Progenitor cell of endocrine pancreas (in vitro differentiated cells): ENCODE measurements at regions not wholly inside any gene's neighbourhood (a gene's known extent, or its start where the extent isn't known, plus 50 kb on each side); places are given as distances from the start of the nearest gene placed in this dataset.

Experiments used
- DNase-seq: peaks from one replicate; pipeline ENCODE4 v3.0.0; 2021; ENCODE audit warnings: low spot score; ENCODE audit not compliant: unreplicated experiment
- H3K27ac Mint-ChIP-seq: 2 replicates; pipeline ENCODE4 v1.8.0; 2021; ENCODE audit warnings: mild to moderate bottlenecking, moderate library complexity, mixed read lengths
- H3K27me3 Mint-ChIP-seq: 2 replicates; pipeline ENCODE4 v1.8.0; 2021; ENCODE audit warnings: mixed read lengths
- H3K36me3 Mint-ChIP-seq: 2 replicates; pipeline ENCODE4 v1.8.0; 2022; ENCODE audit warnings: mixed read lengths; ENCODE audit not compliant: insufficient read depth
- H3K4me1 Mint-ChIP-seq: 2 replicates; pipeline ENCODE4 v1.8.0; 2021; ENCODE audit warnings: low read depth, mixed read lengths
- H3K4me3 Mint-ChIP-seq: 2 replicates; pipeline ENCODE4 v1.8.0; 2021; ENCODE audit warnings: low read depth, mild to moderate bottlenecking, moderate library complexity, mixed read lengths
- H3K9me3 Mint-ChIP-seq: 2 replicates; pipeline ENCODE4 v1.8.0; 2021; ENCODE audit warnings: low read depth, mixed read lengths
- TF ChIP-seq, protein P1 (sequence below): fragments of 200-600 bp; sonication (generic); IDR thresholded peaks from one replicate; pipeline ENCODE4 v1.5.0; 2021; ENCODE audit warnings: antibody characterized with exemption, mild to moderate bottlenecking; ENCODE audit not compliant: unreplicated experiment

DNA sequence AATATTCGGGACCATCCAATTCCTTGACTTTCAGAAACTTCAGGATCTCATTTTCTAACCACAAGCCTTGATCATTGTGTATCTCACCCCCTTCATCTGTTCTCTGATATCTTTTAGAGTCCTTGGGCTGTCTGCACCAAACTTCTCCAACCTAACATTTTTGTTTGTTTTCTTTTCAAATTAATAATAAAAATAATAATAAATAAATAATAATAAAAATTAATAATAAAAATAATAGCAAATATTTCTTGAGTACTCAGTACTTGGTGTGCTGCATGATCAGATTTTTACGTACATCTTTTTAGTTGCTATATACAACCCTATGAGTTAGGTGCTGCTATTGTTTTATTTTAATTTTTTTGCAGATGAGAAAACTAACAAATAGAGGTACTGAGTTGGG lies 70.2 kb upstream of the TPRG1 start:
- H3K27me3 Mint-ChIP-seq, result peaks cover 5% of the 10 kb centered on the region
- no peak overlapping the region for H3K27ac Mint-ChIP-seq
- no peaks in the 10 kb centered on the region for H3K4me1 Mint-ChIP-seq
- no peaks in the 10 kb centered on the region for H3K9me3 Mint-ChIP-seq
- DNase-seq, result no peak
- TF ChIP-seq, protein P1, sequence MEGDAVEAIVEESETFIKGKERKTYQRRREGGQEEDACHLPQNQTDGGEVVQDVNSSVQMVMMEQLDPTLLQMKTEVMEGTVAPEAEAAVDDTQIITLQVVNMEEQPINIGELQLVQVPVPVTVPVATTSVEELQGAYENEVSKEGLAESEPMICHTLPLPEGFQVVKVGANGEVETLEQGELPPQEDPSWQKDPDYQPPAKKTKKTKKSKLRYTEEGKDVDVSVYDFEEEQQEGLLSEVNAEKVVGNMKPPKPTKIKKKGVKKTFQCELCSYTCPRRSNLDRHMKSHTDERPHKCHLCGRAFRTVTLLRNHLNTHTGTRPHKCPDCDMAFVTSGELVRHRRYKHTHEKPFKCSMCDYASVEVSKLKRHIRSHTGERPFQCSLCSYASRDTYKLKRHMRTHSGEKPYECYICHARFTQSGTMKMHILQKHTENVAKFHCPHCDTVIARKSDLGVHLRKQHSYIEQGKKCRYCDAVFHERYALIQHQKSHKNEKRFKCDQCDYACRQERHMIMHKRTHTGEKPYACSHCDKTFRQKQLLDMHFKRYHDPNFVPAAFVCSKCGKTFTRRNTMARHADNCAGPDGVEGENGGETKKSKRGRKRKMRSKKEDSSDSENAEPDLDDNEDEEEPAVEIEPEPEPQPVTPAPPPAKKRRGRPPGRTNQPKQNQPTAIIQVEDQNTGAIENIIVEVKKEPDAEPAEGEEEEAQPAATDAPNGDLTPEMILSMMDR, result no peak
- H3K4me3 Mint-ChIP-seq, result no peak overlapping the region
- no peaks in the 10 kb centered on the region for H3K36me3 Mint-ChIP-seq

DNA sequence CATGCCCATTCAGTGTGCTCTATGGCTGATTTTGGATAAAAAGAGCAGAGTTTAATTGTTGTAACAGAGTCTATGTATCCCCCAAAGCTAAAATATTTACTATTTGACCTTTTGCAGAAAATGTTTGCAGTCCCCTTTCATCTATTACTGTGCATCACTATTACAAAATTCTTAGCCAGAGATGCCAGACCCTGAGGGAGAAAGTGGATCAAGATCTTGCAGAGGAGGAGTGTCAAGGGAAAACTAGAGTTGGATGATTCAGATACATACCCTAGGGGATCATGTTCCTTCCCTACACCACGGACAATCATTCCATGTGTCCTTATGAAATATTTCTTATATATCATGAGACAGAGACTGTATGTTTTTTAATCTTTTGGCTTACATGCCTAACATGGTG lies 68.6 kb upstream of the TPRG1 start:
- TF ChIP-seq, protein P1, result no peak
- no peak for DNase-seq
- H3K27ac Mint-ChIP-seq, result no peak overlapping the region
- no peaks in the 10 kb centered on the region for H3K36me3 Mint-ChIP-seq
- no peak overlapping the region for H3K4me3 Mint-ChIP-seq
- H3K9me3 Mint-ChIP-seq, result no peaks in the 10 kb centered on the region
- H3K27me3 Mint-ChIP-seq, result peaks cover under 1% of the 10 kb centered on the region
- no peaks in the 10 kb centered on the region for H3K4me1 Mint-ChIP-seq

DNA sequence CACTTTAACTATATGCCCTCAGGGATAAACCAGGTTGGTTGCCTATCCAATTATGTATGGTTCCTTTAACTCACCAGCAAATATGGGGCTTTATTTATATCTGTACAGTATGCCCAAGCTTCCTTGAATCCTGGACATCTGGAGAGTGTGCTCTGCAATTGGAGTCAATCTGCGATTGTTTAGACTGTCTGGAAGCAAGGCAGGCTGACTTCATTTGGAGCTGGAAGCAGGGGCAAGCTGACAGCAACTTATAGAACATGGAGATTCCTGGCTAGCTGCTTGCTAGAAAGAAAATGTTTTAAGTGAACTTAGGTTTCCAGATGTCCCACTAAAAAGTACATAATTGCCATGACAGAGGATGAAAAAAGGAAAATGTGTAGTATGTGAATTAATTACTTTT lies 63.7 kb upstream of the TPRG1 start:
- H3K36me3 Mint-ChIP-seq, result no peaks in the 10 kb centered on the region
- H3K4me3 Mint-ChIP-seq, result no peak overlapping the region
- H3K27me3 Mint-ChIP-seq, result peaks cover 4% of the 10 kb centered on the region

DNA sequence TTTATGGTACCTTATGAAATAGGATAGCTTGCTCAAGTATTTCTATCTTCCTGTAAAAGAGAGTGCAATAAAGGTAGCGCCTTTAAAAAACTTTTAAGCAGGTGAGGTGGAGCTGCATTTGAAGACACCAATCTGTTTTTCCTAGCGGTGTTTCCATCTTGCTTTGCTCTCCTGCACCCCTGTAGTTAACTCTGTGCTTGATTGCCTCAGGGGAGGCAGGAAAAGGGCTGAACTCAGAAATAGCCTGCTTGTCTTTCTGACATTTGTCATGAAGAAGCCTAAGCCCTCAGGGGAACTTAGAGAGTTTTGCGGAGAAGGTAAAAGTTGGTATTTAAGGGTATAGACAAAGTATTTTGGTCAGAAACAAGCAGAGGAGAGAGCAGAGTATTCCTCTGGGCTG lies 63.0 kb upstream of the TPRG1 start:
- H3K36me3 Mint-ChIP-seq, result no peaks in the 10 kb centered on the region
- H3K4me3 Mint-ChIP-seq, result no peak overlapping the region
- DNase-seq, result no peak
- TF ChIP-seq, protein P1, result no peak
- H3K27ac Mint-ChIP-seq, result no peak overlapping the region
- peaks cover 3% of the 10 kb centered on the region for H3K4me1 Mint-ChIP-seq
- peaks cover 8% of the 10 kb centered on the region for H3K9me3 Mint-ChIP-seq
- H3K27me3 Mint-ChIP-seq, result peaks cover 4% of the 10 kb centered on the region

More for the DNA sequence above, 63.7 kb upstream of the TPRG1 start:
- Mint-ChIP-seq H3K9me3 (peaks cover 8% of the 10 kb centered on the region), H3K4me1 (peaks cover 3% of the 10 kb centered on the region), H3K27ac (no peak overlapping the region)
- no peak for DNase-seq
- TF ChIP-seq, protein P1, result no peak

DNA sequence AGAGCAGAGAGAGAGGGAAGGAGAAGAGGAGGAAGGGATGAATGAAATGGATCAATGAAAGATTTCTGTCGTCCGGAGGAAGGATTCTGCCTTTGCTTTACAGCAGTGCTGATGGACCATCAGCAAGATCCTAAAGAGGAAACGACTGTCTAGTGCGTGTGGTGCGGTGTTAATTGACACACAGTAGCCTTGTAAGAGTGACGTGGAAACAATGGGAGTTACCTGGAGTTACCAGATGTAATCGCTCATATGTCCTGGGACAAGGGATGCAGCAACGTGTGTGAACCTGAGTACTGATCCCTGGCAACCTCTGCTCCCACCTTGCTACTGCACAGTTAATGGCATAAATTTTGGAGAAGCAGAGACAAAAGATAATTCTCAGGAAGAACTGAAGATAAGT lies 62.6 kb upstream of the TPRG1 start:
- no peak overlapping the region for H3K27ac Mint-ChIP-seq
- peaks cover 4% of the 10 kb centered on the region for H3K27me3 Mint-ChIP-seq
- TF ChIP-seq, protein P1, result no peak
- peaks cover 3% of the 10 kb centered on the region for H3K4me1 Mint-ChIP-seq
- H3K36me3 Mint-ChIP-seq, result no peaks in the 10 kb centered on the region
- no peak for DNase-seq
- H3K4me3 Mint-ChIP-seq, result no peak overlapping the region
- peaks cover 8% of the 10 kb centered on the region for H3K9me3 Mint-ChIP-seq
